DMS79 (cell line): ENCODE measurements at regions not wholly inside any gene's neighbourhood (a gene's known extent, or its start where the extent isn't known, plus 50 kb on each side); places are given as distances from the start of the nearest gene placed in this dataset.

Source experiments
- DNase-seq: peaks from one replicate; lab custom pipeline; 2025; lab: John Stamatoyannopoulos, UW

DNA sequence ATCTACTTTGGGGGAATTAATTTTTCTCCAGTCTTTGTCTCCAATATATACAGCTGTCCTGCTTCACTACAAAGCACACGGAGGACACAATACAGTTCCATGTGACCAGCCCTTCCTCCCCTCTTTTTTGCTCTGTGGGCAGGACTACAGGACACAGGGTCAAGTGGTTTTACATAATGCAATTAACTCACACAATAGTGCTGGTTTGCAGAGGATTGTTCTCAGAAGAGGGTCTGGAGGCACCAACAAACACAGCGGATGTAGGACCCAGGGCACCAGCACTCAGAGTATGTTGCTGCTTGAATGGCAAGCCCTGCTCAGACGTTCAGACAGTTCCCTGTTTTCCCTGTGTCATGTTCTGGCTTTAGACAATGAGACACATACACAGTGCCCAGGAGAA, 52.0 kb upstream of the NPTX2 start:
- DNase-seq, result no peak

DNA sequence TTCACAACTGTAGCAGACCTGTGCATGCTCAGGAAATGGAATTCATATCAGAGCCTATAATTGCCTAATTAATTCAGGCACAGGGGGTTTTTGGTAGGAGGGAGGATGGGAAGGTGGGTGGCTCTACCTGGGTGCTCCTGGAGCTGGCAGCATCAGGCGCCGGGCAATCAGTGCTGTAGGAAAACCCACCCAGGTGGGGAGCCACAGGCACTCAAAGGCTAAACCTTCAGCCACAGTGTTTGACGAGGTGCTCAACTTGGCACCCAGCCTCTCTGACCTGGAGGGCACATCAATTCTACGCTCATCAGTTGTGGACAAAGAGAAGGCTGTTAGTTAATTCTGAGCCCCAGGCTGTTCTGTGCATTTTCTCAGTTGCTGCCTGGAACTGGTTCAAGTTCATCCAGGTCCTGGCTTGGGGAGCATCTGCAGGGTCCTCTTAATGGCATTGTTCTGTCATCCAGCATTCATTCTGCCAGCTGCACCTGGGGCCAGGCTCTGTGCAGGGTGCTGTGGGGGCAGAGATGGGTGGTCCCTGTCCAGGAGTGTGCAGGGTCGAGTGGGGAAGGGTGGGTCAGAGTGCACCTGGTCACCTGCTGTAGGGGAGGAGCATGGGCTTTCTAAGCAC, 54.1 kb upstream of the NPTX2 start:
- peak; percentile 93 for DNase-seq

GRCh38 chr7:98562381-98562823, 54.7 kb upstream of the NPTX2 start:
- DNase-seq, result peak; percentile 96

DNA sequence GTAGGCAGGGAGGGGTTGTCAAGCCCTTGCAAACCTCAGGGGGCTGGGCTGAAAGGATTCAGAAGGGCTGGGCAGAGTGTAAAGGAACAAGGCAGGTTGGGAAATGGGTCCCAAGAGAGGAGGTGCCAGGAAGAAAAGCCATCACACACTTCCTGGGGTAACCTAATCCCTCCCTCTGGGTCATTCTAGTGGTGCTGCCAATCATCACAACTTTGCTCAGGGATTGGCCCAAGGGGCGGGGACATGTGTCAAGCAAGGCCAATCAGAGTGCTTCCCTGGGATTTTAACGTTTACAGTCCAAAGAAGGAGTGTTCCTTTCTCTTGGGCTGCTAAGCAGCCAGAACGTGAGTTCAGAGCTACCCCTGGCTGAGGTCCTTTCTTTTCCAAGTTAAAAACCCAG, 57.1 kb upstream of the NPTX2 start:
- DNase-seq, result peak; percentile 4

DNA sequence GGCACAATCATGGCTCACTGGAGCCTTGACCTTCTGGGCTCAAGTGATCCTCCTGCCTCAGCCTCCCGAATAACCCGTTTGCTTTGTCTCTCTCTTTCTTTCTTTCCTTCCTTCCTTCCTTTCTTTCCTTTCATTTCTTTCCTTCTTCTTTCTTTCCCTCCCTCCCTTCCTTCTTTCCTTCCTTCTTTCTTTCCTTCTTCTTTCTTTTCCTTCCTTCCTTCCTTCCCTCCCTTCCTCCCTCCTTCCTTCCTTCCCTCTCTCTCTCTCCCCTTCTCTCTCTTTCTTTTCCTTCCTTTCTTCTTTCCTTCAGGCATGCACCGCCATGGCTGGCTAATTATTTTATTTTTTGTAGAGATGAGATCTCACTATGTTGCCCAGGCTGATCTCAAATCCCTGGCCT, 57.9 kb upstream of the NPTX2 start:
- no peak for DNase-seq

- peak; percentile 6 for DNase-seq
Measured at GRCh38 chr7:98557538-98558031, 59.5 kb upstream of the NPTX2 start.

GRCh38 chr7:98556288-98556687, 60.8 kb upstream of the NPTX2 start:
- DNase-seq, result peak; percentile 72

GRCh38 chr7:98555403-98555802, 61.7 kb upstream of the NPTX2 start:
- DNase-seq, result peak; percentile 54

DNA sequence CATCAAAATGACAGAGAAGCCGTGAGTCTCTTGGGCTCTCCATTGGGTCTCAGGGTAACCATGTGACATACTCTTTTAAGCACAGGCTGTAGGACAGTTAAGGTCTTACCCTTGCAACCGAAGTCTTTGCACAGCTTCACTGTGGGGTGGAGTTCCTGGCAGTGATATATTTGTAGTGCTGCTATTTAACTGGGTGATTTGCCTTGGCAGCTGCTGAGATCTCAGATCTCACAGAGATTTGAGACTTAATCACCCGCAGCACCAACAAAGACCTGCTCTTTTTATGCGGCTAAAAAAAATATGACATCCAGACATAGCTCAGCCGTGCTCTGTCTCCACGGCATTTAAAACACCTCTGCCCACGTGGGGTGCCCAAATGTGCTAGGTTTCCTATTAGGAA, 63.4 kb upstream of the NPTX2 start:
- DNase-seq, result no peak

DNA sequence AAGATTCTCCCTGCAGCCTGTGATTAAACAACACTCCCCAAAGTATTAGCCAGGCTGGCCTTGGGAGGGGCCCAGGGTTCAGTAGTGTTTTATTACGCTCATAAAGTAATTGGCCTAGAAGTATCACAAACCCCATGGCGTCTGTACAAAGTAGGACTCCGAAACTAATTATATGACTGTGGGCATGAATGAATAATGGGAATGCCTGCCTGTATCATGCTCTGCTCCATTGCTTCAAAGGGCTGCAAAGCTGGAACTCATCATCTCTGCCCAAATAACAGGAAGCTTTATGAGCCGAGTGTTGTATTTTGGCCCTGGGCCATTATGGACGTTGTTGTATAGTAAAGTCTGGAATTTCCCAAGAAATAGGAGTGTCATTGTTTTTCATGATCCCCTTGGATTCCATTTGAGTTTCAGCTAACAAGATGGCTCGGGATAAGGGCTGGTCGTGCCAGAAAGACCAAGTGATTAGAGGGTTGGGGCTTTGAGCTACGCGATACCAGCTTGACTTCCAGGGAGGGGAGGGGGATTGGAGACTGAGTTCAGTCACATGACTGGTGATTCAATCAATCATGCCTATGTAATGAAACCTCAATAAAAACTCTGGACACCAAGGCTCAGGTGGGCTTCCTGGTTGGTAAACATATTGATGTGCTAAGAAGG, 65.3 kb upstream of the NPTX2 start:
- DNase-seq, result no peak

GRCh38 chr7:98548971-98549370, 68.1 kb upstream of the NPTX2 start:
- DNase-seq, result no peak

DNA sequence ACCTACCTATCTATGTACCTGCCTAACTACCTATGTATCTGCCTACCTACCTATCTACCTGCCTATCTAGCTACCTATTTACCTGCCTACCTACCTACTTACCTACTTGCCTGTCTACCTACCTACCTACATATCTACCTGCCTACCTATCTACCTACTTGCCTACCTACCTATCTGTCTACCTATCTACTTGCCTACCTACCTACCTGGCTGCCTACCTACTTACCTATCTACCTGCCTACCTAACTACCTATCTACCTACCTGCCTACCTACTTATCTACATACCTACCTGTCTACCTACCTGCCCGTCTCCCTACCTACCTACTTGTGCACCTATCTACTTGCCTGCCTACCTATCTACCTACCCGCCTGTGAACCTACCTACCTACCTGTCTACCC, 68.7 kb upstream of the NPTX2 start:
- no peak for DNase-seq

DNA sequence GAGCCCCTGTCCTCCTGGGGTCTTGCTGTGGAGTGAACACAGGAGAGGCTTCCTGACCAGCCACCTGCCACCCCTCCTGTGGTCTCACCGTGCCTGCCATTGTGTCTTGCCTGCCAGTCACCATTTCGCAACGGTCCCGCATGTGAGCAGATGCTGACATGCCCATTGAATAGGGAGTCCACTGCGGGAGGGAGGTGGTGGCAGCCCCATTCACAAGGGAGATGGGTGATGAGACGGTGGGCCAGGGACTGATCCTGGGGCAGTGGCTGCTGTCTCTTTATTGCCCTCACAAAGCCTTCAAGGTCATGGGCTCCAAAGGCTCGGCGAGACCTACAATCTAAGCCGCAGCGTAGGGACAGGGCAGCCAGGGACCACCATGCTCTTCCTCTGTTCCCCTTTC, 76.0 kb upstream of the NPTX2 start:
- DNase-seq, result no peak

DNA sequence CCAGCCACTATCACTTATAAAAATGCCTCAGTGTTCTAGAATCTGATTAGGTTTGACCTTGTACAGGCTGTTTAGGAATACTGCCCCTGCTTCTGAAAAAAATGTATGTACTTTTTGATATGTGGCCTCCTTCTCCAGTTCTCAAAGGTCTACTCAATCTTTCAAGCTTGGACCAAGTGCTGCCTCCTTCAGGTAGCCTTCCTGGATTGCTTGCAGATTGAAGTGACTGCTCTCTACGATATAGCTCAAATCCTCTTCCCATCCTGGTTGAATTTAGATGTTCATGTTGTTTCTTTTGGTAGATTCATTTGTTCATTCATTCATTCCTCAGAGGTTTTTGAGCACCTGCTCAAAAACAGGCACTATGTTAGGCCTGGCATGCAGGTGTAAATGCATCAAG, 77.2 kb upstream of the NPTX2 start:
- DNase-seq, result no peak

GRCh38 chr7:98536803-98537202, 80.3 kb upstream of the NPTX2 start:
- DNase-seq, result no peak

DNA sequence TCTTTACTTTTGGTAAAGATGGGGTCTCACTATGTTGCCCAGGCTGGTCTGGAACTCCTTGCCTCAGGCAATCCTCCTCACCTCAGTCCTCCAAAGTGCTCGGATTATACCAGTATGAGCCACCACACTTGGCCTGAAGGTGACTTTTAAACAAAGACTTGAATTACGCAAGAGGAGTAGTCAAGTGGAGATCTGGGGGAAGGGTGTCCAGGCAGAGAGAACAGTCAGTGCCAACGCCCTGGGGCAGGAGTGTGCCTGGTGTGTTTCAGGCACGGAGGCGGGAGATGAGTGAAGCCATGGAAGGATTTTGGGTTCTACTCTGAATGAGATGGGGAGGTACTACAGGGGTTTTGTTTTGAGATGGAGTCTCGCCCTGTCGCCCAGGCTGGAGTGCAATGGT, 82.6 kb upstream of the NPTX2 start:
- DNase-seq, result no peak

- no peak for DNase-seq
Measured at GRCh38 chr7:98531717-98532116, 85.4 kb upstream of the NPTX2 start.

- no peak for DNase-seq
Measured at GRCh38 chr7:98528079-98528478, 89.0 kb upstream of the NPTX2 start.

- DNase-seq, result no peak
Measured at GRCh38 chr7:98526059-98526458, 91.0 kb upstream of the NPTX2 start.

- DNase-seq, result no peak
Measured at GRCh38 chr7:98521089-98521692, 95.9 kb upstream of the NPTX2 start.

DNA sequence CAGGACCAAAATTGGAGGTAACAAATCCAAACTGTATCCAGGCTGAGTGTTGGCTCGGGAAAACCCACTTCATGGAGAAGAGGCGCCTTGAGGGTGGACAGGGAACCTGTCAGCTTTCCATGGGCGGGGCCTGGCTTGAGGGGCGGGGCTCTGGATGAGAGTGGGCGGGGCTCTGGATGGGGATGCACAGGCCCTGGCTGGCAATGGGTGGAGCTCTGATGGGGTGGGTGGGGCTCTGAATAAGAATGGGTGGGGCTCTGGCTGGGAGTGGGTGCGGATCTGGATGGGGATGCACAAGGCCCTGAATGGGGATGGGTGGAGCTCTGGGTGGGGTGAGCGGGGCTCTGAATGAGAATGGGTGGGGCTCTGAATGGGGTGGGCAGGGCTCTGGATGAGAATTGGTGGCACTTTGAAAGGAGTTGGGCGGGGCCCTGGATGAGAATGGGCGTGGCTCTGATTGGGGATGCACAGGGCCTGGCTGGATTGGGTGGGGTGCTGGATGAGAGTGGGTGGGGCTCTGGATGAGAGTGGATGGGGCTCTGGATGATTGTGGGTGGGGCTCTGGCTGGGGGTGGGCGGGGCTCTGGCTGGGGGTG, 96.6 kb upstream of the NPTX2 start:
- no peak for DNase-seq

- no peak for DNase-seq
Measured at GRCh38 chr7:98518159-98518947, 98.7 kb upstream of the NPTX2 start.
